HS-27A (cell line): ENCODE measurements at regions not wholly inside any gene's neighbourhood (a gene's known extent, or its start where the extent isn't known, plus 50 kb on each side); places are given as distances from the start of the nearest gene placed in this dataset.
"Not testable (repeated sequence)": the region's sequence is repeated elsewhere in the genome, so short reads cannot be mapped to it uniquely, and the experiment has no call there.

Experiments
- DNase-seq: peaks from one replicate; pipeline ENCODE4 v3.0.0-alpha.2; 2012; ENCODE audit warnings: low read depth, missing footprints

DNA sequence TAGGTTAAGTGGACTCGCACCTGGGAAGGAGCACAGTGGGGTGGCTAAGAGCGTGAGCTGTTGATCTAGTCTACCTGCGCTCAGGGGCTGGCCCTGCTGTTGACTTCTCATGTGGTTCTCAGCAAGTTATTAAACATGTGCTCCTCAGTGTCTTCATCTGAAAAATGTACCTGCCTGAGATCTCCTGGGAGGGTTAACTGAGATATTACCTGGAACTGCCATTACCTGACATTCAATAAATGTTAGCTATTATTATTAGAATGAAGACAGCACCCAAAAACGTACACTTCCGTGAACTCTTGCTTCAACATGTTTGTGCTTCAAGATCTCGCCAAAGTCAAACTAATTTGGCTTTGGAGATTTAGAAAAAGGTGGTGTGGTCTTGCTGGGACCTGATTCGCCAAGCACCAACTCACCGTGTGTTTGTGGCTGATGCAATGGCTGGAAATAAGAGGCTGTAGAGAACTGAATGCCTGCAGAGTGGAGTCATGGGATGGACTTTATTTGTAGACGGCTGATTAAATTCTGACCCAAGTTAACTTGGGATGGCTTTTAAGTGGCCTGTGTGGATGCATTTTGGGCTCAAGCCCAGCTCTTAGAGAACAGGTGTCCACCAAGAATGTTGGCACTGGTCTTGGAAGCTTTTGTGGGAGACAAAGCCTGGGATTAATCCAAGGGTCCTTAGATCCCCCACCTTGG lies 692.9 kb downstream of the QKI start:
- no peak for DNase-seq

DNA sequence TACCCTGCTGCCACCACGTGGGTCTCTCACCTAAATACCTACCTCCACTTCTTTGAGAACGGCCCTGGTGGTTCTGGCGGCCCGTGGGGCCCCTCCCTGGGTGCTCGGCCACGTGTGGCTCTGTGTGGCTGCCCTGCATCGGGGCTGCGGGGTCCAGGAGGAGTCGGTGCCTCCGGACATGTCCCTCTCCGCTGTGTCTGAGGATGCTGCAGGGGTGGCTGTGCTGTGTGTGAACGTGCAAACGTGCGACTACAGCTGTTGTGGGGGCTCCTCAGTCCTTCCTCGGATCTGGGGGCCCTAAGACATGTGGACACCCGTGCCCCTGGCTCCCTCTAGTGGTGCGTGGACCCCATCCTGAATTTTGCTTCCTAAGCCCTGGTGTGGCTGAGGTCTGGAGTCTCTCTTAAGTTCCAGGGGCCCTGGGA lies 691.8 kb downstream of the QKI start:
- DNase-seq: no peak

DNA sequence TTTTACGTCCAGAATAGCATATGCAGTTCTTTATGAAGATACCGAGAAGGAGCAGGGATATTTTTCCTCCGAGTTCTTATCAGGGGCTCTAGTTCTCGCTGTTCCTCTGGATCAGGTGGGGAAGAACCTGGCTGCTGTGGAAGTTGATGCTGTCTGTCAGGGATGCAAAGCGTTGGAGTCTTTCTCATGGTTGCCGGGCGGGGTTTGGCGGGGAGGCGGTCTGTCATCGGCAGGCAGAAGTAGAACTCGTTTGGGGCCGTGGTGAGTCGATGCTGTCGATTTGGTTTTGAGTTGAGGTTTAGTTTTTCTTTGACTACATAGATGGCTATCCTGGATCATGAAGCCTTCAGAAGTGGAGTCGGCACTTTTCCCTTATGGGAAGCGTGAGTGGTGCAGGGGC lies 691.2 kb downstream of the QKI start:
- no peak for DNase-seq

DNA sequence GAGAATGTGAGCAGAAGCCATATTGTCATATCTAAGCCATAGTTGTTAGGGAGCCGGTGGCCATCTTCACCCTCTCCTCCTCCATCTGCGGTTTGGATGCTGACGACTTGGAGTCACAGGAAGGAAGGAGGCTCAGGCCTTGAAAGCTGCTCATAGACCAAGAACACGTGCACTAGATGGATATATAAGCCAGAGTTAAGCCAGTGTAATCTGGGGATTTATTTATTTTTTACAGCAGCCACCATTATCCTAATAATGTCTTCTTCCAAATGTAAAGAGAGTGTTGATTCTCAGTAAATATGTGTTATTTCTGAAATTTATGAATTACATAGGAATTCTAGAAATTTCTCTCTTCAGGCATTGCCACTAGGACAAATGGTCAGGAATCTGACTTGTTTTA lies 689.9 kb downstream of the QKI start:
- DNase-seq: no peak

DNA sequence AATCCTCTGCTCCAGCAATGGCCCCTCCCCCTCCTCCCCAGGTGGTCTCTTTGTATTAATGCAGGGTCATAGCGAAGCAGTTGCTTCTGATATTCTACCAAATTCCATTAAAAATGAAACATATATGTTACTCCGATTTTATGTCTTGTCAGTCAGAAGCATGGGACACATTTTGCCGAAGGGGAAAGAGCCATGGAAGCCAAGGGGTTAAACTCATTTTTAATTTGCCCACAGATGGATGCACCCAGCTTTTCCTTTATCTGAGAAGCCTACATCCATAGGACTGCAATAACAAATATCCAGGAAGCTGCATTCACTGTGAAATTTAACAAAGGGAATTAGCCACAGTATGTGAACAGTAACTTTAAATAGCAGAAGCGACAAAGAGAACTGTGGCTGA lies 688.2 kb downstream of the QKI start:
- DNase-seq: no peak

DNA sequence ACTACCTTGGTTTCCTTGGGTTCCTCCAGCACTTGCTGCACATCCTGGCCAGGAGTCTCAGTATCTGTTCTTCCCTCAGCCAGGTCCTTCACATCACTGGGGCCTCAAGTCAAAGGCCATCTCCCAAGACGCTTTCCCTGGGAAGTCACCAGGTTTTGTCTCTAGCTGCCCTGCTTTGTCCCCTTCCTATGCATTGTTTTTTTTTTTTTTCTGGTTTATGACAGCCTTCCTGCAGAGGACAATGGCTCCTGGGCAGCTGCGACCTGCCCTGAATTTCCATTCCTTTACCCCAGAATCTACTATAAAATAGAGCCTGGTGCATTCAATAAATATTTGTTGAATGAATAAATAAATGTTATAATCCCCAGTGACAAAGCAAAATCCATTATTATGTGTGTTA lies 687.3 kb downstream of the QKI start:
- DNase-seq: no peak

DNA sequence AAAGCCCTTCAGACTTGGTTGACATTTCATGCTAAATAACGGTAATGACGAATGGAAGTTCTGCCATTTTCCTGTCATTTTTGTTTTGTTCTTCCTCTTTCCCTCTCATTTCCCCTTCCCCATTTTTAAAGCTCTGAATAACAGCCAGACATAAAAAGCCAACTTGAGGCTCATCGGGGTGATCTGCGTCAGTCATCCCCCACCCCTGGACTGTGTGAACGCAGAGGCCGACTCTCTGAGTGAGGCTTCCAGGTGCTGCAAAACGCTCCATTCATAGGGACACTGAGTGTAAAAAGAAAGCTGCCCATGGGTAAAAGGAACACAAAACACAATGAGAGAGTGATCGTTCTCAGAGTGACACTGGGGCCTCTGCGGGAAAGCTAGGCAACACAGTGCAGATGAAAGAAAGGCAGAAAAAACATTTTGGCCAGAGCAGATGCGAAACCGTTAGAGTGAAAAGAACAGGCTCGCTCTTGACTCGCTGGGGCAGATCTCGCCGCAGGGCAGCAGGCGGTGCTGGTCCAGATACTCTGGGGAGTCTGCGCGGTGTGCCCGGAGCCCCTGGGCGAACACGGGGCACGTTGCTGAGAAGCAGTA lies 684.8 kb downstream of the QKI start:
- DNase-seq: no peak

DNA sequence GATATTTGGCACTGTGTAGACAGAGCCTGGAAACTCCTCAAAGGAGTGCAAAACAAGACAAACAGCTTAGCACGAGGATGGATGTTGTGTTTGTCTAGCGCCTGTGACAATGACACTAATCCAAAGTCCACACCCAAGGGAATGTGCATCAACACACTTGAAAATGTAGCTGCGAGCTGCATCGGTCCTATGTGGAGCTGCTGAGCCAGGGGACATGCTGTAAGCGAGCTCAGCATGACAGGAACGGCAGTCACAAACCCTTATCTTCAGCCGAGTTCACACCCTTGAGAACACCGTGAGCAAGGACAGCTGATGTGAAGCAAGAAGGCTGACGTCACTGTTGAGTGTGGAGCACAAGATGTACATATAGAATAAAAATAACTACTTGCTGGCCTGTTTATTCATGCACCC lies 684.3 kb downstream of the QKI start:
- DNase-seq: no peak

DNA sequence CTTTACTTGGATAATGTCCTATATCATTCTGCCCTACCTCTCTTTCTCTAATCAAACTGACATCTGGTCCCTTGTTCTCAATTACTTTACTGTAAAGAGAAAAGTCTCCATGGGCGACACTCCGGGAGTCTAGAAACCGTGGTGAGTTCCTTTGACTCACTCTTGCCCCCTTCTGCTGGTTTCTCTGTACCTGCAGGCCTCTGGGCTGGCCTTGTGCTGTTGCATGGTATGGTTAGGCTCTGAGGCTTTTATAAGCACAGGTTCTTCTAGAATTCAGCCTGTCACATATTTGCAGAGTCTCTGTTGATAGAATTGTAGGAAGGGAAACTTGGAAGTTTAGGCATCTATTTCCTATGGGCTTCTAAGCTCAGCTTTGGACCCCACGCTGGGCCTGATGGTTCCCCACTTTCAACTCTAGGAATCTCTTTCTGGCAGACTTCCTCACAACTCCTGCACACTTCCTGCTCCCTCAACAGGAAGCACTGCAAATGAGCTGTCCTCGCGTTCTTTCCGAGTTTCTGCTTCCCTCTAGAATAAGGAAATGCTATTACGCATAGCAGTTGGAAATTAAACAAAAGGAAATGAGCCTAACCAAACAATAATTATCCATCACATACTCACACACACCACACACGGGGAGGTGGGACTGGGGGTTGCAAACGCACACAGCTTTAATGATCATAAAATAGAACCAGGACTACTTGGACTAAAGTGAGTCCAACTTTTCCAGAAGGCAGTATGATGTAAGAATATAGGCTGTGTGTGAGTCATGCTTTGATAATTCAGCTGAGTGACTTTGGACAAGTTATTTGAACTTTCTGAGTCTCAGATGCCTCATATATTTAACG lies 683.3 kb downstream of the QKI start:
- DNase-seq: no peak

DNA sequence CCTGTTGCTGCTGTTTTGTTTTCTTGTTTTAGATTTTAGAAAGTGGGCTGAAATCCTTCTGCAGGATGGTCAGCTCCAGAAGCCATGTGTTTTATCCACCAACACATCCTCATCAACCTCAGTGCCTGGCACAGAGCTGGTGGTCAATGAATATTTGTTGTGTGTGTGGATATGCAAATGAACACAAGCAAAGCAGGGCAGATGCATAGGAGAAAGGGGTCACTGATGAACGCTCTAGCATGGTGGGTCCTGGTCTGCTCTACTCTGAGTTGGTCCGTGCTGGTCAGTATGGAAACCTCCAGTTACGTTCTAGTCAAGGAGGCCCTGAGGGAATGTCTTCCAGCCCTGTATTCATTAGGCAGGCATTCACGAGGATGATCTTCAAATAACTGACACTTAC lies 682.5 kb downstream of the QKI start:
- no peak for DNase-seq

DNA sequence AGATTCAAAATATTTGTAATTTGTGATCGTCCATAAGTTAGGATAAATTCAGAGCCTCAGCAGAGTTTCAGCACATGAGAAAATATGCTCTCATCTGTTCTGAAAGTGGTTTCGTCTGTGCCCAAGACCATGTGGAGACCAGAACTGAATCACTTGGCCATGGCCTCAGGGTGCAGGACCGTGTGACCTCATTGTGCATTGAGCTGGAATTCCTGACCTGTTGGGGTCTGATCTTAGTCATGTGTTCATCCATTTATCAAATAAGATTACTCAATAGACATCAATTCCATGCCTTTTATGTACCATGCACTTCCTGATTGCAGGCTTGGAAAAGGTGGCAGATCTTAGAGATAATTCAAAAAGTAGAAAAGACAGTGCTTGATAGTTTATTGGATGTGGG lies 680.5 kb downstream of the QKI start:
- DNase-seq: no peak

DNA sequence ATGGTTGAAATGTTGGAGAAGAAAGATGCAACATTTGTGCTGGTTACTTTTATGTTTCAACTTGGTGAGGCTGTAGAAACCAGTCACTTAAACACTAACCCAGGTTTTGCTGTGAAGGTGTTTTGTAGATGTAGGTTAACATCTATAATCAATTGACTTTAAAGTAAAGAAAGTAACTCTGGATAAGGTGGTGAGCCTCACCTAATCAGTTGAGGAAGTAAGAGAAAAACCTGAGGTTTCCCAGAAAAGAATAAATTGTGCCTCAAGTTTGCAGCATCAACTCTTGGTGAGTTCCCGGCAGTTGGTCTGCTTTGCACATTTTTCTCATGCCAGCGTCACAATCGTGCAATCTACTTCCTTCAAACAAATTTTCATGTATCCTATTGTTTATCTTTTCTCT lies 673.4 kb downstream of the QKI start:
- DNase-seq: no peak

DNA sequence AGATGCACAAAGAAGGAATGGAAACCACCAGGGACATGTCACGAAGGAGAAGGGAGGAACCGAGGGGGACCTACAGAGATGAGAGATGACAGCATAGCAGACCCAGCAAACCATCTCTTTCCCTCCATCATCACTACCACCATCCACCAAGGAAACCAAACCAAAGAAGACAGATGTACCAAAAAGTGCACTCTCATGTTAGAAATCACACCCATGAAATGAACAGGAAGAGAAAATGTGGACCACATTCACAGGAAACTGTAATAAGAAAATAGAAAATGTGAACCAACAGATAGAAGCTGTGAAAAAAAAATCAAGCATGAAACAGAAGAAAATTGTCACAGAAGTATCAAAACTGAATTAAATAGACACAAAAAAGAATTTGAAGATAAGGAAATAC lies 672.7 kb downstream of the QKI start:
- no peak for DNase-seq

DNA sequence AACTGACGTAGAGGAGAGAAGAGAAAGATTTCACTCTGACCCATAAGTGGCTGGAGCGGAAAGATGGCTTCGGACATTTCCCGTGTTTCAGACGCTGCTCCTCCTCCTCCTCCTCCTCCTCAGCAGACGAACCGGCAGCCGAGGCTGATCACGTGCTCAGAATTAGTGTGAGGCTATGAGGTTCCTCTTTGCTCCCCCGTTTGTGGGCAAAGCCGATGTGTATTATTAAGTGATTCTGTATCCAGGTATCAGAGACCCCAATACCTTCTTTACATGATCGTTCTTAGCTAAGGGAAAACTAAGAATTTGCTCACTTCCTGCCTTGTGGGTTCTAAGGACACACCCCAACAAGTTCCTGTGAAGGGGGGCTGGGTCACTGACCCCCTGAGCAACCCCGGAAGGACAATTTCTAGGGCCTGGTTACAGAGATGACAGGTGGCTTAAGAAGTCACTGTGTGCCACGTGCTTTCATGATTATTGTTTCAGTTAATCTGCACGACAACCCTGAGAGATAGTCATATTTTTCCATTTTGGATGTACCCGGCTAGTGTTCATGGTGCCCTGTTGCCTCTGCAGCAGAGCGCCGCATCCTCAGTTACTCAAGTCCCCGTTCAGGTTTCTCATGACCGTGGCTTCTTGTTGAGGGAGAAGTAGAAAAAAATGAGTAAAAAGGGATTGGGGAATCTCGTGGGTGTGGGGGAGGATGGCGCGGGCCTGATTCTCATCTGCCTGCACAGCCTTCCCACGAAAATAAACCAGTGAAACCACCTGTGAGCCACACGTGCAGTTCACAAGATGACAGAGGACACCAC lies 671.8 kb downstream of the QKI start:
- no peak for DNase-seq

DNA sequence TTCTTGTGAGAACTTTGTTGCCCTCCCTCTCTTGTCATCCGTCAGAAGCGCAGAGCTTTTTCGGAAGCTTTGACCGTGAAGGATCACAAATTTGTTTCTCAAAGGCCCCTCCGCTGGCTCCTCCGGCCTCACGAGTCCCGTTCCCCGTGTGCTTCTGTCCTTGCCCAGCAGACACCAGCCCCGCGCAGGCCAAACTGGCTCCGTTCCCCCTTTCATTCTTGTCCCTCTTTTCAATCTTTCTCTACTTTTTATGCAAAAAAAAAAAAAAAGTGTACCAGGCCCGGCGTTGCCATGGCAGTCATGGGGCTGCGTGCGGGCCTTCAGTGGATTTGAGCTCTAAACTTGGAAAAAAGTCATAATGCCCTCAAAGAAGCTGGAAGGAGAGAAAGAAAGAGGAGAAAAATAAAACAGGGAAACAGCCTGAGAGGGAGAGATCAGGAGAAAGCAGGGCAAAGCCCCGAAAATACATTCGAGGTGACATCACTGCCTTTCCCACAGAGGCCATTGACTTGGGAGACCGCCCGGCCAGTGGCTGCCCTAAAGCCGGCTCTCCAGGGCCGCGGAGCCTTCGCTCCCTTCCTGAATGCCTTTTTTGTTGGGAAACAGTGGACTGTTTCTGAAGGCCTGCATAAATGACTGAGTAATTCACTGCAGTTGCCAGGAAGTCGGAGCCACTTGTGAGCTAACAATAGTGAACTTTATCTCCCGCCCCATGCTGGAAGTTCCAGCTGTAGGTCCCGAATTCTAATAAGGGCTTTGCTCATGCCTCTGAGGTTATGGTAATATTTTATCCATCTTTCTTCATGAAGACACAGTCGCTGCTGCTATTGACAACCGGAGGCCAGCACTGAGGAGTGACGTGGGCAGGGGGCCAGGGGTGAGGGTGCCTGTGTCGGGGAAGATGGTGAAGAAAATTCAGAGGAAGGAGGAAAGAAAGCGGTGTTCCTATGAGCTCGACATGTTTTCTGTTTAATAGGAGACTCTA lies 670.9 kb downstream of the QKI start:
- DNase-seq: no peak

DNA sequence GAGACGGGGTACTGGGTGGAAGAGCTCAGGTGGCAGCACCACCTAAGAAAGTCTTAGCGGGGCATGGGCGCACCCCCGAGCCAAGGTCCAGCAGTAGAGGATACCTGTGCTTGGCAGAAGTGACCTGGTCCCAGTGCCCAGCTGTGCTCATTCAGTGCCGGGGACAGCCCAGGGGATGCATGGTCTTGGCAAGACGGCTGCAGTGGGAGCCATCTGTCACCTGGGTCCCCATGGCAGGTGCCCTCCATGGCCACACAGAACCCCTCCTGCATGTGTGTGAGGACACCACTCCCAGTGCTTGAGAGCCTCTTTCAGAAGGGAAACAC lies 664.7 kb downstream of the QKI start:
- DNase-seq: no peak

DNA sequence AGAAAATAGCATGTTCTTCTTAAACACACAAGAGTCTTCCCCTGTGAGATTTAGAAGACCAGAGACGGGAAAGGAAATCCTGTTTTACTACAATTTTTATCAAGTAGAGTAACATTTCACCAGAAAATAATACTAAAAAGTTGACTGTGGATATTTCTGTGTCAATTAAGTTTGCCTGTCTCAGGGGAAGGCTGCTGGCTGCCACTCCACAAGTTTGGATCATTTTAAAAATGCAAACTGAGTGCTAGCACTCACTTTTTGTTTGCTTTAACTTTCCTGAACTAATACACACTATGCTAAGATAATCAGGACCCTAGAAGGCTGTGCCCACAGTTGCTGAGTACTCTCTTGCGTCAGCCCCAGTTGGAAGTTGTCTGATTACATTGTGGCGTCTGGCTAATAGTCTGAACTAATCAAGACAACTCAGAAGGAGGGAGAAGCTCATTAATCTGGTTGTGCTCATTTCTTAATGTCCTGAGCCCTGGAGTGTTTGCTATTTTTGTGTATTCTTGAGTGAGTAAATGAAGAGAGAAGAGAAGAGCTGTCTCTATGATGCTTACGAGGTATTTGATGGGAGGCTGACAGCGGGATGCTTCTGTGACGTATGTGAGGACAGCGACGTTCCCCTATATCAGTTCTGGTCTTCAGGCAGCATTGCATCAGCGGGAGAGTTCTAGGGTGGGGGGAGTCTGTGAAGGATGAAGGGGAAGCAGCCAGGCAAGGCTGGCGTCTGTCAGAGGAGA lies 664.2 kb downstream of the QKI start:
- no peak for DNase-seq

DNA sequence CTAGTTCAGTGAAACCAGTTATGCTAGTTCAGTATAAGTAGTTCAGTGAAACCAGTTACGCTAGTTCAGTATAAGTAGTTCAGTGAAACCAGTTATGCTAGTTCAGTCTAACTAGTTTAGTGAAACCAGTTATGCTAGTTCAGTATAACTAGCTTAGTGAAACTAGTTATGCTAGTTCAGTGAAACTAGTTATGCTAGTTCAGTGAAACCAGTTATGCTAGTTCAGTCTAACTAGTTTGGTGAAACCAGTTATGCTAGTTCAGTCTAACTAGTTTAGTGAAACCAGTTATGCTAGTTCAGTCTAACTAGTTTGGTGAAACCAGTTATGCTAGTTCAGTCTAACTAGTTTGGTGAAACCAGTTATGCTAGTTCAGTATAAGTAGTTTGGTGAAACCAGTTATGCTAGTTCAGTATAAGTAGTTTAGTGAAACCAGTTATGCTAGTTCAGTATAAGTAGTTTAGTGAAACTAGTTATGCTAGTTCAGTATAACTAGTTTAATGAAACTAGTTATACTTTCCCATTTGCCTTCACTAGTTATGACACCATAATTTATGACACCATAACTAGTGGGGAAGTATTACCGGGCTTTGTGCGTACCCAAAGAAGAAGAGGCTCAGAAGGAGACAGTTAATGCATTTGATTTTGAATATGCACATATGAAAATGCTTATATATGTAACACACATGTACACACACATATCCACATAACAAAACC lies 662.5 kb downstream of the QKI start:
- DNase-seq: not testable (repeated sequence)

DNA sequence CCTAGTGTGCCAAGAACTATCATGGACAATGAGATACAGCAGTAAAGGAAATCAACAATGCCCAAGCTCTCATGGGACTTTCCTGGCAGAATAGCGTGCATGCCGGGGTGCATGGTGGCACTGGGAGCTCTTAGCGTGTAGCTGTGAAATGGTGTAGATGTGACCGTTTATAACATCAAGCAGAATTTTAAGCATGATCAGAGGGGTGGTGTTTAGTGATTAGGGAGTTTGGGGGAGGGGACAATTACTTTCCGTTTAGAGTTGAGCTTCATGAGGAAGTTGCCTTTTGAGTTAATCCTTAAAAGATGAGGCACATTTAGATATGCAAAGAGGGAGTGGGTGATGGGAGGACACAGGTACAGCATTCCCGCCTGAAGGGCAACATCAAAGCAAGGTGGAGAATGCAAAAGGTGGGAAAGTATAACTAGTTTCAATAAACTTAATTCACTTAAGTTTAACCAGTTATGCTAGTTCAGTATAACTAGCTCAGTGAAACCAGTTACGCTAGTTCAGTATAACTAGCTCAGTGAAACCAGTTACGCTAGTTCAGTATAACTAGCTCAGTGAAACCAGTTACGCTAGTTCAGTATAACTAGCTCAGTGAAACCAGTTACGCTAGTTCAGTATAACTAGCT lies 661.6 kb downstream of the QKI start:
- DNase-seq: no peak
